GM19395 (cell line): ENCODE measurements at regions not wholly inside any gene's neighbourhood (a gene's known extent, or its start where the extent isn't known, plus 50 kb on each side); places are given as distances from the start of the nearest gene placed in this dataset.
"Not testable (repeated sequence)": the region's sequence is repeated elsewhere in the genome, so short reads cannot be mapped to it uniquely, and the experiment has no call there.

Source experiments
- ATAC-seq: cut with Tn5 transposase; IDR thresholded peaks from one replicate; pipeline ENCODE4 v1.9.1; 2021; ENCODE audit warnings: mild to moderate bottlenecking, moderate library complexity; ENCODE audit not compliant: unreplicated experiment

DNA sequence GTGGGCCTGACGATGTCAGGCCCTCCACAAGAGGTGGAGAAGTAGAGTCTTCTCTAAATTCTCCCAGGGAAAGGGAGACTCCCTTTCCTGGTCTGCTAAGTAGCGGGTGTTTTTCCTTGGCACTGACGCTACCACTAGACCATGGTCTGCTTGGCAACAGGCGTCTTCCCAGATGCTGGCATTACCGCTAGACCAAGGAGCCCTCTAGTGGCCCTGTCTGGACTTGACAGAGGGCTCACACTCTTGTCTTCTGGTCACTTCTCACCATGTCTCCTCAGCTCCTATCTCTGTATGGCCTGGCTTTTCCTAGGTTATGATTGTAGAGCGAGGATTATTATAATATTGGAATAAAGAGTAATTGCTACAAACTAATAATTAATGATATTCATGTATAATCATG is 51.1 kb upstream of the RASSF6 start:
- ATAC-seq = not testable (repeated sequence)

- no peak for ATAC-seq
Measured at GRCh38 chr4:73673286-73673685, 53.0 kb upstream of the RASSF6 start.

DNA sequence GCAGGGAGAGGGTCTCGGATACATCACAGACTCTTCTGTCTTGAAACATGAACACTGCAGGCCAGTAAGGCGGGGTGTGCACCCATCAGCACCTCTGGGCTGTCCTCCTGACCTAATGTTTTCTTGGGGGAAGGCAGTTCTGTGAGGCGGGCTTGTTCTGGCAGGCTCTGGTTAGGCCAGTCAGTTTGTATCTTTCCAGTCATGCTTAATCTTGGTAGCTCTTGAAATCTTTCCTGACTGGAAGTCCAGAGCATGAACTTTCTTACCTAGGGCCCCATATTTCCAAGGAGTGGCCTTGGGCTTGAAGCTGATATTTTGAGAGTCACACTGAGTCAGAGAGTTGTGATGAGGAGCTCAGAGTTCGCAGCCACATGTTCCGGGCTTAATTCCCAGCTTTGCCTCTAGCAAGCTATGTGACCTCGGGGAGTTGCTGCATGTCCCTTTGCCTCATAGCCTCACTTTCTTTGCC is 54.2 kb upstream of the RASSF6 start:
- ATAC-seq = no peak

DNA sequence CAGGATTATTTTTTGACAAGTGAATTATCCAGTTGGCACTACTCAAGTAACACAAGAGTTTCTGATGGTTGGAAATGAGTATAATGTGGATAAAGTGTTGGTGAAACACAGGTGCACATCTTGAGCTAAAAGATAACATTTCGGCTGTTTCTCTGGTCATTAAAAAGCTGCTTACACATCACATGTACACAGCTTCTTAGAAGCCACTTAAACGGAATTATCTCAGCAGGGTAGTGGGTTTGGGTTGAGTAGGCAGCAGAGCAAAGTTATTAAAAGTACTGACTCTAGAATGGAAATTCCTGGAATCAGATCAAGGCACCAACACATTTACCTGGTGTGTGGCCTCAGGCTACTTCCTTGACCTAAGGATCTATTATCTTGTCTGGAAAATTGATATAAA is 55.4 kb upstream of the RASSF6 start:
- no peak for ATAC-seq

GRCh38 chr4:73676136-73676535 is 55.9 kb upstream of the RASSF6 start:
- no peak for ATAC-seq

GRCh38 chr4:73676861-73677323 is 56.7 kb upstream of the RASSF6 start:
- ATAC-seq = peak; percentile 95

DNA sequence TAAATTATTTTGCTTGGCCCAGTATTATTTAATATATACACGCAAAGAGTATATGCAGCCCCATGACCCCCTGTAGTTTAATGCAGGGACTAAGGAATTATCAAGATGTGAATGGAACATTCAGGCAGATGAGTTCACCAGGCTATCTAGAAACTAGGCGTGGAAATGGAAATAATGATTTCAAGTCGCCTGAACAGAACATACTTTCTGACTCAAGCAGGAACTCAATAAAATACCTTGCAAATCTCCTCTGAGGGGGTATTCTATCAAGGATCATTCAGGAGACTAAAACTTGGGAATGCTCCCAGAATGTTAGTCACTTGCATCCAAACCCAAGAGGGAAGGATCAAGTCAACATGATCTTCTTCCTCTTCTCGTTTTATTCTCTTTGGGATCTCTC is 59.6 kb upstream of the RASSF6 start:
- no peak for ATAC-seq

- ATAC-seq = no peak
Measured at GRCh38 chr4:73681776-73682175, 58.6 kb upstream of the CXCL8 start.

DNA sequence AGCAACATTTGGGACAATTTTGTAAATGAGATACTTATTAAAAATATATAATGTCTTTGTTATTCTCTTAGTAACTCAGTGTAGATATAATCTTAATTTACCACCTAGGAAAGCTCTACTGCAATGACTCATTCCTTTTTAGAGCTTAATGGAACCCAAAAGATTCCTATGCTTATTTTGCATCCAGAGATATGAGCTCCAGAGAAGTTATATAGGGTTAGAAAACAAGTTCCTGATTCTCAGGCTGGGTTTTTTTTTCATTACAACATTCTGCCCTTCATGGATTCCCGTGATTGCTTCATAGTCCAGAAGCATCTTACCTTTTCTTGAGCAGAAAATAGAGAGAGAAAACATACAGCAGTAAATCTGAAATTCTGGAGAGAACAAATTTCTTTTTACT is 57.9 kb upstream of the CXCL8 start:
- no peak for ATAC-seq

GRCh38 chr4:73683033-73683432 is 57.3 kb upstream of the CXCL8 start:
- no peak for ATAC-seq

DNA sequence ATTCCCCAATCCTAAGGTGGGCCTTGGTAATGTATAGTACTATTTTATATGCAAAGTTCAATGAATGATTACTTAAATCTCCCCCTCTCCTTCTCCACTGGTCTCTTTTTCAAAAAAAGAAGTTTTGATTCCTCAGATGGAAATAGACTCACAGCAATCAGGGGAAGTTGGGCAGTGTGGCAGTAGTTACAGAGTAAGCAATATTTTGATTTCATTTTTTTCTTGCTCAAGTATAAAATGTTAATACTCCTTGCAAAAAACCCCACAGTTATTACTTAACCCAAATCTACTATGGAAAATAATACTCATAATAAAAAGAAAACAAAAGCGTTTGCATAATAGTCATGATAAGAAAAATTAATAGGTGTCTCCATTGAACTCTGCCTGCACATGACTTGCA is 56.9 kb upstream of the CXCL8 start:
- ATAC-seq = no peak

- no peak for ATAC-seq
Measured at GRCh38 chr4:73684097-73684496, 56.3 kb upstream of the CXCL8 start.

DNA sequence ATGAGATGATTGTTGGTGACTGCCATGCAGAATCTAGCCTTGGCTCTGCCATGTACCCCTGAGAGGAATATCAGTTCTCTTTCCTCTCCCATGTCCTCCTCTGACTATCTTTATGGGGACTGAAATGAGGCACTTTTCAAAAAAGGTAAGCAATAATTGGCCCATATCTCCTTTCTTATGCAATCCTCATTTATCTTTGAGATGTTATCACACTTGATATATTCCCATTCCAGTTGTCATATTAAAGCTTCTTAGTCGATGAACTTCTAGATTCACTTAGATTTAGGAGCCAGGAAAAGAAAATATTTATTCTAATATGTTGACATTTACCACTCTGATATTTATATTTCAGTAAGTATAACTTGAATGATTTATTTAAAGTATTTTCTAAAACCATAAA is 55.3 kb upstream of the CXCL8 start:
- ATAC-seq = no peak

DNA sequence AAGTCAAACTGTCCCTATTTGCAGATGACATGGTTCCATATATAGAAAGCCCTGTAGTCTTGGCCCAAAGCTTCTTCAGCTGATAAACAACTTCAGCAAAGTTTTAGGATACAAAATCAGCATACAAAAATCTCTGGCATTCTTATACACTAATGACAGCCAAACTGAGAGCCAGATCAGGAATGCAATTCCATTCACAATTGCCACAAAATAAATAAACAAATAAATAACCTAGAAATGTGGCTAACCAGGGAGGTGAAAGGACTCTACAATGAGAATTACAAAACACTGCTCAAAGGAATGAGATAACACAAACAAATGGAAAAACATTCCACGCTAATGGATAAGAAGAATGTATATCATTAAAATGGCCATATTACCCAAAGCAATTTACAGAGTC is 52.9 kb upstream of the CXCL8 start:
- no peak for ATAC-seq

DNA sequence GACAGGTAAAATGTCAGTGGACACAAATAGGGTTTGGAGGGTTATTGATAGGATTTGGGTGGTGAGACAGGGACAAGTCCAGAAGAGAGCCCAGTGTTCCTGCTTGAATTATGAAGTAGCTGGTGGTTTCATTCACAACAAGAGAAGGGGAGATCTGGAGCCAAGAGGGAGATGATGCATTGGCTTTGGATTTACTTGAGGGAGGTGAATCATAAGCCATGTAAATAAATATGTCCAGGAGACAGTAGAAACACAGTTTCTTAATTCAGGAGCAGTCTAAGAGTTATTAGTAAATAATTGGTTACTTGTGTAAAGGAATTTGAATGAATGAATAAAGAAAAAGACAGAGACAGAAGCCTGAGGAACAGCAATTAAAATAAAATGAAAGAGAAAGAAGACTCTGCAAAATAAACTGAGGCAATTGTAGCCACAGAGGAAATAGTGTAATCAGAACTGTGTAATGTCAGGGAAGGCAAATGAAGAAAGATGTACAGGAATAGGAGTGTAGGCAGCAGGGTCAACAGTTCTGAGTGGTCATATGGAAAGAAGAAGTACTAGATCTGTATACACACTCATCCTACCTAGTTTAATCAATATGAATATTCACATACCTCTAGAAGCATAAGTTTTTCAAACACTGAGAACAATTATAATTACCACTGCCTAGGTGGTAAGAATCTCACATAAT is 50.2 kb upstream of the CXCL8 start:
- no peak for ATAC-seq
